Astrocyte of the spinal cord (primary cell): ENCODE measurements at regions not wholly inside any gene's neighbourhood (a gene's known extent, or its start where the extent isn't known, plus 50 kb on each side); places are given as distances from the start of the nearest gene placed in this dataset.

Experiments used
- DNase-seq: peaks from one replicate; pipeline ENCODE4 v3.0.0; 2011; ENCODE audit warnings: low read depth, low spot score
- H3K4me3 ChIP-seq: 2 replicates; pipeline ENCODE4 v1.5.1; 2011; ENCODE audit warnings: low read depth, mild to moderate bottlenecking, low read length, moderate library complexity
- CTCF ChIP-seq: IDR thresholded peaks from 2 replicates; pipeline ENCODE4 v1.5.1; 2012; ENCODE audit warnings: low read depth, mild to moderate bottlenecking, low read length, inconsistent platforms
- in situ Hi-C: cut with HindIII; loops from 2 replicates; pipeline ENCODE4 v1.10.0; 2017; ENCODE audit warnings: low sequenced_read_pairs

GRCh38 chr4:80145739-80146138, 51.6 kb upstream of the PRDM8 start:
- no peak for TF ChIP-seq CTCF
- in situ Hi-C loops, result no loop called here
- DNase-seq, result no peak
- no peak overlapping the region for H3K4me3 ChIP-seq

- no peak for TF ChIP-seq CTCF
- H3K4me3 ChIP-seq, result no peak overlapping the region
- DNase-seq, result no peak
- in situ Hi-C loops, result no loop called here
These were observed 52.4 kb upstream of the PRDM8 start for GRCh38 chr4:80144676-80145470.

- no peak for TF ChIP-seq CTCF
- no peak for DNase-seq
- no peak overlapping the region for H3K4me3 ChIP-seq
- in situ Hi-C loops, result no loop called here
These were observed 54.0 kb upstream of the PRDM8 start for GRCh38 chr4:80143307-80143679.

- no peak overlapping the region for H3K4me3 ChIP-seq
- in situ Hi-C loops, result no loop called here
- no peak for DNase-seq
- no peak for TF ChIP-seq CTCF
These were observed 54.7 kb upstream of the PRDM8 start for GRCh38 chr4:80142394-80143306.

- TF ChIP-seq CTCF, result no peak
- in situ Hi-C loops, result no loop called here
- H3K4me3 ChIP-seq, result no peak overlapping the region
- DNase-seq, result no peak
These were observed 55.8 kb upstream of the PRDM8 start for GRCh38 chr4:80141543-80141942.

GRCh38 chr4:80140194-80140593, 57.1 kb upstream of the PRDM8 start:
- no peak for DNase-seq
- in situ Hi-C loops, result no loop called here
- no peak overlapping the region for H3K4me3 ChIP-seq
- TF ChIP-seq CTCF, result no peak
